ENCODE measurements at regions not wholly inside any gene's neighbourhood (a gene's known extent, or its start where the extent isn't known, plus 50 kb on each side); places are given as distances from the start of the nearest gene placed in this dataset.

DNA sequence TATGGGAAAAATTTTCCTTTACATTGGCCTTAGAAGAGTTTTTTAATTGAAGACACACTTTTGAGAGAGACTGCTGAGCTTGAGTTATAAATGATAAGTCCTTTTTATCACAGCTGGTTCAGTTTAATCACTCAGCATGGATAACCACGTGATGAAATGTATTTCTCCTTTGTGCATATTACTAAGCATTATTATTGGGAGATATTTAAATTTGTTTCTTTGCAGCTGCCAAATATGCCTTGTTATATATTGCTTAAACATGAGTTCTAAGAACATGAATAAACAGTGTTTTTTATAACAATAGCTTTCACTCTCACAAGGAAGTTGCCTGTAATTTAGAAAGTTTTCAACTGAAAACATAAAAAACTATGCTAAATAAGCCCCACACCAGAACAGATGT is 293.5 kb upstream of the LRFN5 start:
- TF ChIP-seq RAD21 (IDR thresholded peaks at IDR 0.05; ENCODE audit: low read length), result no peak
- TF ChIP-seq EZH2phosphoT487 (IDR thresholded peaks at IDR 0.05; ENCODE audit: borderline replicate concordance, low read depth), result no peak
- TF ChIP-seq EP300 (IDR thresholded peaks at IDR 0.05; ENCODE audit: borderline replicate concordance in 1 of 2, low read depth in 1 of 2, low read length in 1 of 2), result no peak
- TF ChIP-seq, protein P1, sequence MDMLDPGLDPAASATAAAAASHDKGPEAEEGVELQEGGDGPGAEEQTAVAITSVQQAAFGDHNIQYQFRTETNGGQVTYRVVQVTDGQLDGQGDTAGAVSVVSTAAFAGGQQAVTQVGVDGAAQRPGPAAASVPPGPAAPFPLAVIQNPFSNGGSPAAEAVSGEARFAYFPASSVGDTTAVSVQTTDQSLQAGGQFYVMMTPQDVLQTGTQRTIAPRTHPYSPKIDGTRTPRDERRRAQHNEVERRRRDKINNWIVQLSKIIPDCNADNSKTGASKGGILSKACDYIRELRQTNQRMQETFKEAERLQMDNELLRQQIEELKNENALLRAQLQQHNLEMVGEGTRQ (IDR thresholded peaks at IDR 0.05; ENCODE audit: borderline replicate concordance, low read depth, low read length), result no peak
- TF ChIP-seq, protein P2, sequence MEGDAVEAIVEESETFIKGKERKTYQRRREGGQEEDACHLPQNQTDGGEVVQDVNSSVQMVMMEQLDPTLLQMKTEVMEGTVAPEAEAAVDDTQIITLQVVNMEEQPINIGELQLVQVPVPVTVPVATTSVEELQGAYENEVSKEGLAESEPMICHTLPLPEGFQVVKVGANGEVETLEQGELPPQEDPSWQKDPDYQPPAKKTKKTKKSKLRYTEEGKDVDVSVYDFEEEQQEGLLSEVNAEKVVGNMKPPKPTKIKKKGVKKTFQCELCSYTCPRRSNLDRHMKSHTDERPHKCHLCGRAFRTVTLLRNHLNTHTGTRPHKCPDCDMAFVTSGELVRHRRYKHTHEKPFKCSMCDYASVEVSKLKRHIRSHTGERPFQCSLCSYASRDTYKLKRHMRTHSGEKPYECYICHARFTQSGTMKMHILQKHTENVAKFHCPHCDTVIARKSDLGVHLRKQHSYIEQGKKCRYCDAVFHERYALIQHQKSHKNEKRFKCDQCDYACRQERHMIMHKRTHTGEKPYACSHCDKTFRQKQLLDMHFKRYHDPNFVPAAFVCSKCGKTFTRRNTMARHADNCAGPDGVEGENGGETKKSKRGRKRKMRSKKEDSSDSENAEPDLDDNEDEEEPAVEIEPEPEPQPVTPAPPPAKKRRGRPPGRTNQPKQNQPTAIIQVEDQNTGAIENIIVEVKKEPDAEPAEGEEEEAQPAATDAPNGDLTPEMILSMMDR (IDR thresholded peaks at IDR 0.05), result no peak
- TF ChIP-seq, protein P3, sequence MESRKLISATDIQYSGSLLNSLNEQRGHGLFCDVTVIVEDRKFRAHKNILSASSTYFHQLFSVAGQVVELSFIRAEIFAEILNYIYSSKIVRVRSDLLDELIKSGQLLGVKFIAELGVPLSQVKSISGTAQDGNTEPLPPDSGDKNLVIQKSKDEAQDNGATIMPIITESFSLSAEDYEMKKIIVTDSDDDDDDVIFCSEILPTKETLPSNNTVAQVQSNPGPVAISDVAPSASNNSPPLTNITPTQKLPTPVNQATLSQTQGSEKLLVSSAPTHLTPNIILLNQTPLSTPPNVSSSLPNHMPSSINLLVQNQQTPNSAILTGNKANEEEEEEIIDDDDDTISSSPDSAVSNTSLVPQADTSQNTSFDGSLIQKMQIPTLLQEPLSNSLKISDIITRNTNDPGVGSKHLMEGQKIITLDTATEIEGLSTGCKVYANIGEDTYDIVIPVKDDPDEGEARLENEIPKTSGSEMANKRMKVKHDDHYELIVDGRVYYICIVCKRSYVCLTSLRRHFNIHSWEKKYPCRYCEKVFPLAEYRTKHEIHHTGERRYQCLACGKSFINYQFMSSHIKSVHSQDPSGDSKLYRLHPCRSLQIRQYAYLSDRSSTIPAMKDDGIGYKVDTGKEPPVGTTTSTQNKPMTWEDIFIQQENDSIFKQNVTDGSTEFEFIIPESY (IDR thresholded peaks at IDR 0.05; ENCODE audit: borderline replicate concordance, low read depth), result no peak
- no peak for TF ChIP-seq SMC3 (IDR thresholded peaks at IDR 0.05; ENCODE audit: low read depth, low read length)
- no peak for TF ChIP-seq RXRA (IDR thresholded peaks at IDR 0.05; ENCODE audit: borderline replicate concordance, low read depth)
- TF ChIP-seq, protein P4, sequence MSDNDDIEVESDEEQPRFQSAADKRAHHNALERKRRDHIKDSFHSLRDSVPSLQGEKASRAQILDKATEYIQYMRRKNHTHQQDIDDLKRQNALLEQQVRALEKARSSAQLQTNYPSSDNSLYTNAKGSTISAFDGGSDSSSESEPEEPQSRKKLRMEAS (IDR thresholded peaks at IDR 0.05; ENCODE audit: low read depth), result no peak
- TF ChIP-seq YY1 (IDR thresholded peaks at IDR 0.05; ENCODE audit: low read depth), result no peak
- TF ChIP-seq FOXJ3 (CRISPR knock-in tag; IDR thresholded peaks at IDR 0.05), result no peak
